ENCODE measurements at regions not wholly inside any gene's neighbourhood (a gene's known extent, or its start where the extent isn't known, plus 50 kb on each side); places are given as distances from the start of the nearest gene placed in this dataset.
A peak's percentile ranks its signal among the peaks of the same experiment; 100 is the strongest.

DNA sequence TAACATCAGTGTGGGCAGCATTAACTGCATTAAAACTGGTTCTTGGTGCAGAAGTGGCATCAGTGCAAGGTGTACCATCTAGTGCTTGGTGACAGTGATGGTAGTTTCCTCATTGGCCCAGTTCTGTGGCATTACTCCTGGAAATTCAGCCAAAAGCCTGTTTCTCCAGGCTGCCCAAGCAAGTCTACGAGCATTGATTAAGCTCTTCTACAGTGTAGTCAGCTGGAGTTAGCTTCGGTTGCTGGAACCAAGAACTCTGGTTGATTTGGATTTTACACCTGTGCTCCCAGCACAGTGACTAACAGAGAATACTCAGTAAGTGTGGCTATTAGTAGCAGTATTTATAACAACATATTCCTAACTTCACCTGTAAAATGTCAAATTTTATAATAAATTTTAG is 84.9 kb upstream of the ZDHHC17 start (continued):
- TF ChIP-seq ZNF202 (tag by site-specific recombination; IDR thresholded peaks at IDR 0.05; ENCODE audit: borderline replicate concordance), result no peak
- no peak for TF ChIP-seq ZNF664 (tag by site-specific recombination; IDR thresholded peaks at IDR 0.05)
- no peak for TF ChIP-seq ZFP41 (tag by site-specific recombination; IDR thresholded peaks at IDR 0.05; ENCODE audit: borderline replicate concordance)
- no peak for TF ChIP-seq ZNF2 (tag by site-specific recombination; IDR thresholded peaks at IDR 0.05)
- TF ChIP-seq EGR2 (tag by site-specific recombination; IDR thresholded peaks at IDR 0.05; ENCODE audit: low read depth), result no peak
- TF ChIP-seq AEBP2 (tag by site-specific recombination; IDR thresholded peaks at IDR 0.05; ENCODE audit: borderline replicate concordance), result no peak
- no peak for TF ChIP-seq ZBTB21 (tag by site-specific recombination; IDR thresholded peaks at IDR 0.05)
- TF ChIP-seq ZNF426 (tag by site-specific recombination; IDR thresholded peaks at IDR 0.05), result no peak
- no peak for TF ChIP-seq ZNF398 (tag by site-specific recombination; IDR thresholded peaks at IDR 0.05)

DNA sequence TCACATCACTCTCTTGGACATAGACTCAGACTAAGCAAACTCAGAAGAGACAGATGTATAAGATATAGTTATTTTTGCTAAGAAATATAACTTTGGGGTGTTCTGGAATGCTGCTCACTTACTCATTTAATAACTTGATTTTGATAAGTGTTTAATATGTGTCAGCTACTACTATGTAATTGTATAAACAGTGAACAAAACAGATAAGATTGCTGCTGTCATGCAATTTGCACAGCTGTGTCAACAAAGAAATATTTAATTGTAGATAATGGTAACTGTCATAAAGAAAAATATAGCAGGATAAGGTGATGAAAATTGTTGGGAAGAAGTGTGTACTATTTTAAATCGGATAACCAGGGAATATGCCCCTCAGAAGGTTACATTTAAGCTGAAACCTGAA is 84.1 kb upstream of the ZDHHC17 start:
- ChIA-PET POLR2A (no interaction called here), CTCF (interaction anchor here (0.9 kb wide), 1 partner anchor 331 kb away, joined by 3 read pairs; no protein-coding TSS in a partner anchor)
- no peak overlapping the region for H3K27ac ChIP-seq (ENCODE audit: extremely low read depth, low read depth, low read length)
- no peaks in the 10 kb centered on the region for H3K9me3 ChIP-seq (ENCODE audit: control insufficient read depth, insufficient read depth, low read depth, low read length)
- no peaks in the 10 kb centered on the region for H3K4me1 ChIP-seq (ENCODE audit: control insufficient read depth, insufficient read depth, low read length)
- no peak overlapping the region for H3K4me3 ChIP-seq (ENCODE audit: low read depth, low read length)
- TF ChIP-seq ZXDB (tag by site-specific recombination; IDR thresholded peaks at IDR 0.05) (peak; percentile 28; the same call in 1 of the 2 replicates), KLF16 (tag by site-specific recombination; IDR thresholded peaks at IDR 0.05) (no peak)
- H3K36me3 ChIP-seq (ENCODE audit: control insufficient read depth in 2 of 2, insufficient read depth in 1 of 2, low read length in 2 of 2), result no peaks in the 10 kb centered on the region

- POLR2A ChIA-PET, result no interaction called here
- CTCF ChIA-PET, result interaction anchor here (0.5 to 0.7 kb wide), 3 partner anchors 94 to 1891 kb away, joined by 3 read pairs; no protein-coding TSS in a partner anchor
- no peaks in the 10 kb centered on the region for H3K9me3 ChIP-seq (ENCODE audit: control insufficient read depth, insufficient read depth, low read depth, low read length)
- no peaks in the 10 kb centered on the region for H3K36me3 ChIP-seq (ENCODE audit: control insufficient read depth in 2 of 2, insufficient read depth in 1 of 2, low read length in 2 of 2)
- no peaks in the 10 kb centered on the region; the same call in 1 of the 2 replicates for H3K4me1 ChIP-seq (ENCODE audit: control insufficient read depth, insufficient read depth, low read length)
- no peak overlapping the region for H3K27ac ChIP-seq (ENCODE audit: extremely low read depth, low read depth, low read length)
- H3K4me3 ChIP-seq (ENCODE audit: low read depth, low read length), result no peak overlapping the region
- TF ChIP-seq KLF7 (tag by site-specific recombination; IDR thresholded peaks at IDR 0.05; ENCODE audit: borderline replicate concordance), result no peak
- no peak for TF ChIP-seq YY1 (tag by site-specific recombination; IDR thresholded peaks at IDR 0.05)
- no peak for TF ChIP-seq MZF1 (tag by site-specific recombination; IDR thresholded peaks at IDR 0.05; ENCODE audit: borderline replicate concordance)
- no peak for TF ChIP-seq ZNF549 (tag by site-specific recombination; IDR thresholded peaks at IDR 0.05)
- TF ChIP-seq ZNF48 (tag by site-specific recombination; IDR thresholded peaks at IDR 0.05), result no peak
- TF ChIP-seq YY2 (tag by site-specific recombination; IDR thresholded peaks at IDR 0.05), result no peak
- TF ChIP-seq ZNF654 (tag by site-specific recombination; IDR thresholded peaks at IDR 0.05; ENCODE audit: low read depth), result no peak
- no peak for TF ChIP-seq ZBTB8A (tag by site-specific recombination; IDR thresholded peaks at IDR 0.05)
- TF ChIP-seq ZNF10 (tag by site-specific recombination; IDR thresholded peaks at IDR 0.05), result no peak
- no peak for TF ChIP-seq ZNF280D (tag by site-specific recombination; IDR thresholded peaks at IDR 0.05)
- TF ChIP-seq ZNF16 (tag by site-specific recombination; IDR thresholded peaks at IDR 0.05; ENCODE audit: low read depth), result no peak
- TF ChIP-seq, protein P1, sequence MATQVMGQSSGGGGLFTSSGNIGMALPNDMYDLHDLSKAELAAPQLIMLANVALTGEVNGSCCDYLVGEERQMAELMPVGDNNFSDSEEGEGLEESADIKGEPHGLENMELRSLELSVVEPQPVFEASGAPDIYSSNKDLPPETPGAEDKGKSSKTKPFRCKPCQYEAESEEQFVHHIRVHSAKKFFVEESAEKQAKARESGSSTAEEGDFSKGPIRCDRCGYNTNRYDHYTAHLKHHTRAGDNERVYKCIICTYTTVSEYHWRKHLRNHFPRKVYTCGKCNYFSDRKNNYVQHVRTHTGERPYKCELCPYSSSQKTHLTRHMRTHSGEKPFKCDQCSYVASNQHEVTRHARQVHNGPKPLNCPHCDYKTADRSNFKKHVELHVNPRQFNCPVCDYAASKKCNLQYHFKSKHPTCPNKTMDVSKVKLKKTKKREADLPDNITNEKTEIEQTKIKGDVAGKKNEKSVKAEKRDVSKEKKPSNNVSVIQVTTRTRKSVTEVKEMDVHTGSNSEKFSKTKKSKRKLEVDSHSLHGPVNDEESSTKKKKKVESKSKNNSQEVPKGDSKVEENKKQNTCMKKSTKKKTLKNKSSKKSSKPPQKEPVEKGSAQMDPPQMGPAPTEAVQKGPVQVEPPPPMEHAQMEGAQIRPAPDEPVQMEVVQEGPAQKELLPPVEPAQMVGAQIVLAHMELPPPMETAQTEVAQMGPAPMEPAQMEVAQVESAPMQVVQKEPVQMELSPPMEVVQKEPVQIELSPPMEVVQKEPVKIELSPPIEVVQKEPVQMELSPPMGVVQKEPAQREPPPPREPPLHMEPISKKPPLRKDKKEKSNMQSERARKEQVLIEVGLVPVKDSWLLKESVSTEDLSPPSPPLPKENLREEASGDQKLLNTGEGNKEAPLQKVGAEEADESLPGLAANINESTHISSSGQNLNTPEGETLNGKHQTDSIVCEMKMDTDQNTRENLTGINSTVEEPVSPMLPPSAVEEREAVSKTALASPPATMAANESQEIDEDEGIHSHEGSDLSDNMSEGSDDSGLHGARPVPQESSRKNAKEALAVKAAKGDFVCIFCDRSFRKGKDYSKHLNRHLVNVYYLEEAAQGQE (tag by site-specific recombination; IDR thresholded peaks at IDR 0.05), result no peak
Observed at GRCh38 chr12:76680940-76681339, 83.0 kb upstream of the ZDHHC17 start.
